ENCODE measurements at regions not wholly inside any gene's neighbourhood (a gene's known extent, or its start where the extent isn't known, plus 50 kb on each side); places are given as distances from the start of the nearest gene placed in this dataset.

DNA sequence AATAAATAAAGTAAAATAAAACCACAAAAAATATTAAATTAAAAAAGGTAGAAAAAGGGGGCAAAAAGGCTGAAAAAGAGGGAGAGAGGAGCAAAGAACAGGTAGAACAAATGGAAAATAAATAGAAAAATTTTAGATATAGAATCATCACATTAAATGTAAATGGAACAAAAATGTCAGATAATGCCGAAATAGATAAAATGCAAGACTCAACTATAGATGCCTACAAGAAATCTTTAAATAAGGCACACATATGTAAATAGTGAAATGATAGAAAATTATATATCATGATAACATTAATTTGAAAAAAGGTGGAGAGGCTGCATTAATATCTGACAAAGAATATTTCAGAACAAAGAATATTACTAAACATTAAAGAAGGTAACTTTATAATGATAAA, 477.1 kb upstream of the SPRY2 start:
- TF ChIP-seq, protein P1, sequence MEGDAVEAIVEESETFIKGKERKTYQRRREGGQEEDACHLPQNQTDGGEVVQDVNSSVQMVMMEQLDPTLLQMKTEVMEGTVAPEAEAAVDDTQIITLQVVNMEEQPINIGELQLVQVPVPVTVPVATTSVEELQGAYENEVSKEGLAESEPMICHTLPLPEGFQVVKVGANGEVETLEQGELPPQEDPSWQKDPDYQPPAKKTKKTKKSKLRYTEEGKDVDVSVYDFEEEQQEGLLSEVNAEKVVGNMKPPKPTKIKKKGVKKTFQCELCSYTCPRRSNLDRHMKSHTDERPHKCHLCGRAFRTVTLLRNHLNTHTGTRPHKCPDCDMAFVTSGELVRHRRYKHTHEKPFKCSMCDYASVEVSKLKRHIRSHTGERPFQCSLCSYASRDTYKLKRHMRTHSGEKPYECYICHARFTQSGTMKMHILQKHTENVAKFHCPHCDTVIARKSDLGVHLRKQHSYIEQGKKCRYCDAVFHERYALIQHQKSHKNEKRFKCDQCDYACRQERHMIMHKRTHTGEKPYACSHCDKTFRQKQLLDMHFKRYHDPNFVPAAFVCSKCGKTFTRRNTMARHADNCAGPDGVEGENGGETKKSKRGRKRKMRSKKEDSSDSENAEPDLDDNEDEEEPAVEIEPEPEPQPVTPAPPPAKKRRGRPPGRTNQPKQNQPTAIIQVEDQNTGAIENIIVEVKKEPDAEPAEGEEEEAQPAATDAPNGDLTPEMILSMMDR (conservative IDR thresholded peaks at IDR 0.05; ENCODE audit: low read depth, low read length): no peak
- TF ChIP-seq EZH2phosphoT487 (IDR thresholded peaks at IDR 0.05; ENCODE audit: borderline replicate concordance, low read length): no peak
